CMK (cell line): ENCODE measurements at regions not wholly inside any gene's neighbourhood (a gene's known extent, or its start where the extent isn't known, plus 50 kb on each side); places are given as distances from the start of the nearest gene placed in this dataset.
"Not testable (repeated sequence)": the region's sequence is repeated elsewhere in the genome, so short reads cannot be mapped to it uniquely, and the experiment has no call there.

Experiments
- DNase-seq: peaks from one replicate; pipeline ENCODE4 v3.0.0-alpha.2; 2010; ENCODE audit warnings: low read depth

GRCh38 chr2:37782721-37783371 is 111.4 kb upstream of the CDC42EP3 start:
- DNase-seq, result no peak

GRCh38 chr2:37783545-37783944 is 112.1 kb upstream of the CDC42EP3 start:
- DNase-seq, result no peak

DNA sequence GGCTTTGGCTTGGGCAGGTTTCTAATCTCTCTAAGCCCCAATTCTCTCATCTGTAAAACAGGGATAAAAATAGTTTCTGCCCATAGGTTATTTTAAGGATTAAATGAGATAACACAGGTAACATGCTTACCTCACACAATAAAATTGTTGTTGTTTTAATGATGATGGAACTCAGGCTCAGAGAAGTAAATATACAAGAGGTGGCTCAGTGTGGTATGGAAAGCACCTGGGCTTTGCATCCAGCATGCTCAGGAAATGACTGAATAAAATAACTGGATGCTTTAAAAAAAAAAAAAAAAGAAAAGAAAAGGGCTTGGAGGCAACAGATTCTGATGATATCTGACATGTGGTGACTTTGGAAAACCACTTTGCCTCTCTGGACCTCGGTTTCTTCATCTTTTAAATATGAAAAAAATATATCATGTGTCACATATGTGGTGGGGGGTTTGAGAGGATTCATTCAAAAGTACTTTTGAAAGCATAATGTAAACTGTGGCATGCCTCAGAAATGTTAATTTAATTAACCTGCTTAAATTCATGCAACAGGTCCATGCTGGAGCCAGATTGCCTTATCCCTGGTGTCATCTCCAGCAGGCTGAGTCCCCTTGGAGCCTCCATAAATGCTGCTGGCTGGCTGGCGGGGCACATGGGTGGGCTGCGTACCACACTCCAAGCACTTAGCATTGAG is 112.8 kb upstream of the CDC42EP3 start:
- no peak for DNase-seq

DNA sequence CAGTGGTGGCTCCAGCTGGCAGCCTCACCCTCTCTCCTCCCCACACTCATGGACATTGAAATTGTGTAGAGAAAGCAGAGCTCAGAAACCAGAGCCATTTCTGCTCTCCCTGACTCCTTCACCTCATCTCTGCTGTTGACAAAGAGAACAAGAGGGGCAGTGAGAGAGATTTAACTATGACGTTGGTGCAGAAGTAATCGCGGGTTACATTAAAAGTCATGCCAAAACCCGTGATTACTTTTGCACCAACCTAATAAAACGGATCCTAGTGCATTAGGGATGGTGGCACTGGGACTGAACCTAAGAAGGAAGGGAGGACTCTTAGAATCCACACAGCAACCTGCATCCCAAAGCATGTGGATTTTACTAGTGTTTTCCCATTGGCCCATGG is 113.3 kb upstream of the CDC42EP3 start:
- no peak for DNase-seq

DNA sequence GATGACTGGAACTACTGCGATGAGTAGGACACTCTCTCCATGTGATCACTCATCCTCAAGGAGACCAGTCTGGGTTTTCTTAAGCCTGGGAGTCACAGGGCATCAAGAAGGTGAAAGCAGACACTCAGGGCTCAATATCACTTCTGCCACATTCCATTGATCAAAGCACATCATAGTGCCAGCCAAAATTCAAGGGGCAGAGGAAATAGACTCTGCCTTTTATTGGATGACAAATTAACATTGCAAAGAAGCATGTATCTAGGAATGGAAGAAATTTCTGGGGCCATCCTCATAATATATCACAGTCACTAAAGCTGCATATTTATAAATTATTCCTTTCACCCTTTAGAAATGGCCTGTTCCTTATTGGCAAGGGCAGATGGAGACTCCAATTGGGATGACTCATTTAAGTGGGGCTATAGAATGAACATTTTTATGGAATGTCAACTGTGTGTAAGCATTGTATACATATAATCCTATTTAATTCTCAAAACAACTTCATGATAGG is 114.8 kb upstream of the CDC42EP3 start:
- DNase-seq, result no peak

GRCh38 chr2:37786854-37787253 is 115.4 kb upstream of the CDC42EP3 start:
- no peak for DNase-seq

DNA sequence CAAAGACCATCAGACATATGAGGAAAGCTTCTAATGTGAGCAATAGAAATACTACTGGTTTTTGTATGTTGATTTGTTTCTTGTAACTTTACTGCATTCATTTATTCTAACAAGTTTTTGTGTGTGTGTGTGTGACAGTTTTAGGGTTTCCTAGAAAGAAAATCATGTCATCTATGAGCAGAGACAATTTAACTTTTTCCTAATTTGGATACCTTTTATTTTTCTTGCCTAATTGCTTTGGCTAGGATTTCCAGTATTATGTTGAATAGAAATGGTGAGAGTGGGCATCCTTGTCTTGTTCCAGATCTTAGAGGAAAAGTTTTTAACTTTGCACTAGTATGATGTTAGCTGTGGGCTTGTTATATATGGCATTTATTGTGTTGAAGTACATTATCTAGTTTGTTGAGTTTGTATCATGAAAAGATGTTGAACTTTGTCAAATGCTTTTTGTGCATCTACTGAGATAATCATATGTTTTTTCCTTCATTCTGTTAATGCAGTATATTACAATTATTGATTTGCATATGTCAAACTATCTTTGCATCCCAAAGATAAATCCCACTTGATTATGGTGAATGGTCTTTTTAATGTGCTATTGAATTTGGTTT is 117.3 kb upstream of the CDC42EP3 start:
- no peak for DNase-seq

DNA sequence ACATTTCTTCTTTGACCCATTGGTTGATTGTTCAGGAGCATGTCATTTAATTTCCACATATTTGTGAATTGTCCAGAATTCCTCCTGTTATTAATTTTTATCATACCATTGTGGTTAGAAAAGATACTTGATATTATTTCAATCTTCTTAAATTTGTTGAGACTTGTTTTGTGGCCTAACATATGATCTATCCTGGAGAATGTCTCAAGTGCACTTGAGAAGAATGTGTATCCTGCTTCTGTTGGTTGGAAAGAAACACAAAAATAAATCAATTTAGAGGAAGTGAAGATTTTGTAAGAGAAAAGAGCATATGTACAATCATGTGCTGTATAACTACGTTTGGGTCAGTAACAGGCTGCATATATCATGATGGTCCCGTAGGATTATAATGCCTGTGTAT is 118.6 kb upstream of the CDC42EP3 start:
- DNase-seq, result no peak

- DNase-seq, result no peak
Measured at GRCh38 chr2:37790462-37790861, 119.0 kb upstream of the CDC42EP3 start.

- DNase-seq, result no peak
Measured at GRCh38 chr2:37792366-37792765, 120.9 kb upstream of the CDC42EP3 start.

GRCh38 chr2:37793004-37793403 is 121.6 kb upstream of the CDC42EP3 start:
- no peak for DNase-seq

DNA sequence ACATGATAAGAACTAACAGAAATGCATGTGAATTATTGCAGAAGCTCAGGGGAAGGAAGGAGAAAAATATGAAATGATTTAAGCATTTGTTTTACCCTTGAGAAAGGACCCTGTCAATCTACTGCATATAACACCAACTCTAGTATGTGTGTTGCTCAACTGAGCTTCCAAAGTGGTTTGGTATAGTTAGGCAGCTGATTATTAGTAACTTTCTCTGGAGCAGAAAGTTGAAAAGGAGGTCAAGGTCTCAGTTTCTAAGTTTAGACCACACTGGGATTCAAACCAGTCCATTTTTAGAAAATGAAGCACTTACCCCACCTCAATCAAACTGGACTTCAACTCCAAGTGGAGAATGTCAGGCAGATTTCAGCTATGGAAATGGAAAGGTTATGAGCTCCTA is 123.3 kb upstream of the CDC42EP3 start:
- no peak for DNase-seq

- no peak for DNase-seq
Measured at GRCh38 chr2:37795456-37795855, 124.0 kb upstream of the CDC42EP3 start.

- DNase-seq, result no peak
Measured at GRCh38 chr2:37795938-37796337, 124.5 kb upstream of the CDC42EP3 start.

GRCh38 chr2:37796481-37796880 is 125.0 kb upstream of the CDC42EP3 start:
- DNase-seq, result no peak

DNA sequence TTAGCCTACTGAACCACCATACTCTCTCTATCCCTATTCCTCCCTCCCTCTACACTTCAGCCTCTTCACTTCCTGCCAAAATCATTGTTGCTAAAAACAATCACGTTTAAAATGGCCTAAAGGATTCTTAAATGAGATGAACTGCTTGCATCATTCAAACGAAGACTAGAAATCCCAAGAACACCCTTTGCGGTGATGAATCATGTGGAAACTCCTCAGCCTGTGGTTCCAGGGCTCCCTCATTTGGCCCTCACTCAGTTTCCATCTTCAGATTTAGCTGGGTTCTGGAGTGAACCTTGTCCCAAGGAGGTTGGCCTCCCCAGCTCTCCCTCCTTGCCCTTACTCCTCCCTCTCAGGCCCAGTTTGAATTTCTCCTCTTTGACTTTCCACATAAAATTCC is 125.6 kb upstream of the CDC42EP3 start:
- DNase-seq, result no peak

DNA sequence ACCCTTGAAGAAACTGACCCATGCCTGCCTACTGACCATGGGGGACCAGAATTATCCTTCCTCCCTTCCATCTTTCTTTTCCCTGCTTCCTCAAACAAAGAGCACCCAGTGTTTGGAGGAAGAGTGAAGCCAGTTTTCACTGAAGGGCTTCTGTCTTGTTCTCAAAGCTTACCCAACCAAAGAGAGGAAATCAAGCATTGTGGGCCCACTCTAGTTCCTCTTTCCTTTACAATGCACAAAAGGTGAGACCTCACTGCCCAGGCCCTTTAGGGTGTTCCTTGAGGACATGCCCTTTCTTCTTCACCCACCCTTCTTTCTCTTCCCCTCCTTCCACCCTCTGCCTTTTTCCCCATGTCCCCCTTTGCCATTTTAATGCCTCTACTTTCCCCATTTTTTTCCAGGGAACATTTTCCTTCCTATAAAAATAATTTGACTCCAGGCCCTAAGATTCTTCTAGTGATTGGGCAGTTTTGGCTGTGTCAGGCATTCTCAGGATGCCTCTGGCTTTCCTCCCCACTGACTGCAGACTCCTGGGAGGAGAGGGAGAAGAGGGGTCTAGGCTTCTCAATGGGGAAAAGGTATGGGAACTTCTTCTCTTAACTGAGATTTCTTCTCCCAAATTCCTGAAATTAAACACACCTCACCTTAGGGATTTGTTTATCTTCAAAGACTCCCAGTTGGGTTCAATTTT is 126.6 kb upstream of the RMDN2 start:
- no peak for DNase-seq

- DNase-seq, result no peak
Measured at GRCh38 chr2:37800176-37800858, 124.8 kb upstream of the RMDN2 start.

- DNase-seq, result no peak
Measured at GRCh38 chr2:37802211-37802752, 122.8 kb upstream of the RMDN2 start.

DNA sequence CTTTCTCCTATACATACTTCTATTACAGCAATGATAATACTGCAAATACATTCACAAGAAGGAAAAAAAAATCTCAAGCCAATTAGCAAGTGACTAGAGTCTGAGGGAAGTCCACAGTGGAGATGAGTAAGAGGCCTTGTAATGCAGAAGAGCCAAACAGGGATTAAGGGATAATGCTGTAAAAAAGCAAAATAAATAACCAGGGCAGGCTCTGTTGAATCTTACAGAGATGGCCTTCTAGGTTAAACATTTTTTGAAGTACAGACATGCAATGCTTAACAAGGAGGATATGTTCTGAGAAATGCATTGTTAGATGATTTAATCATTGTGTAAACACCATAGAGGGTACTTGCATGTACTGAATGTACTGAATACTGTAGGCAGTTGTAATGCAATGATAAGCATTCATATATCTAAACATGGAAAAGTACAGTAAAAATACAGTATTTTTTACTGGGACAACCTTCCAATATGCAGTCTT is 122.1 kb upstream of the RMDN2 start:
- DNase-seq, result no peak

DNA sequence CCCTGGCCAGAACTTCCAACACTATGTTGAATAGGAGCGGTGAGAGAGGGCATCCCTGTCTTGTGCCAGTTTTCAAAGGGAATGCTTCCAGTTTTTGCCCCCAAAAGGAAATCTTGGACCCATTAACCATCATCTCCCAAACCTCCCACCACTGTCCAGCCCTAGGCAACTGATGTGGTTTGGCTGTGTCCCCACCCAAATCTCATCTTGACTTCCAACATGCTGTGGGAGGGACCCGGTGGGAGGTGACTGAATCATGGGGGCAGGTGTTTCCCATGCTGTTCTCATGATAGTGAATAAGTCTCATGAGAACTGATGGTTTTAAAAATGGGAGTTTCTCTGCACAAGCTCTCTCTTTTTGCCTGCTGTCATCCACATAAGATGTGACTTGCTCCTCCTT is 119.1 kb upstream of the RMDN2 start:
- DNase-seq, result not testable (repeated sequence)

DNA sequence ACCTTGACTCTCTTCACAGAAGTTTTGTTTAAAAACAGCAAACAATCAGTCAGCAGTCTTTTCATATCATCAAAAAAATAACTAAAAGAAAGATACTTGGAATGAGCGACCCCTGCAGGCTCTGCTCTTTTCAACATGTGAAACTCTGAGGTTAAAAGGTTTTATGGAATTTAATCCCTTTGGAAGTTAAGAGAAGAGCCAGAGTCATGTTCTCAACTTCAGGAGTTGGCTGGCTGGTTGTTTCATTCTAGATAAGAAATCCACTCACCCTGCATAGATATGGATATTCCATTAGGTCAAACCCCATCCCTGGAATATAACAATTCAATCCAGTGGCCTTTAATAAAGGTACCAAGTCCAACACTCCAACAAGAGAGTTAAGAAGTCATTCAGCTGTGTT is 115.6 kb upstream of the RMDN2 start:
- no peak for DNase-seq
